ENCODE measurements at regions not wholly inside any gene's neighbourhood (a gene's known extent, or its start where the extent isn't known, plus 50 kb on each side); places are given as distances from the start of the nearest gene placed in this dataset.
"Not testable (repeated sequence)": the region's sequence is repeated elsewhere in the genome, so short reads cannot be mapped to it uniquely, and the experiment has no call there.

GRCh38 chr9:82761027-82761426, 301.9 kb downstream of the RASEF start:
- Histone ChIP-seq H3K9me3 (no peaks in the 10 kb centered on the region), H3K4me1 (no peaks in the 10 kb centered on the region), H3K36me3 (no peaks in the 10 kb centered on the region), H3K27me3 (no peaks in the 10 kb centered on the region), H3K27ac (no peak overlapping the region), H3K4me3 (no peak overlapping the region)
- intact Hi-C loops (cut with DNase I; ENCODE audit: low total_unique reads) = no loop called here
- DNase-seq (ENCODE audit: low spot score in 2 of 2) = no peak
- TF ChIP-seq POLR2AphosphoS5 (IDR thresholded peaks at IDR 0.05) (no peak), POLR2A (IDR thresholded peaks at IDR 0.05) (no peak), CTCF (IDR thresholded peaks at IDR 0.05) (no peak)

DNA sequence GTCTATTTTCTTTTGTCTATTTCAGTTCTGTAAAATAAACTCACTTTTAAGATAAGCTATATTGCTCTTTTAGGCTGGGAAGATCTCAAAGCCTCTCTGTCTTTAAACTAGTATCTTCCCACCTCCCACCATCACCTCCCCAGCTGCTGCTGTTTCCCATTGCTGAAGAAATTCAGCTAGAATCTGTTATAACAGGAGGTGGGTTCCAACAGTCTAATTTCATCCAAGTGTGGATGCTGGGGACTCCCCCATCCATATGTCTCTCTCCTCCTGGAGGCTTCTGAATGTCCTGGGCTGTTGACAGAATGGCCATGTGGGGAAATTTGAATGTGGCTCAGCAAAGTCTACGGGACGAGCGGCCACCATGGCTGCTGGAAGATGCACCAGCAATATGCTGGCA, 301.0 kb downstream of the RASEF start:
- Histone ChIP-seq H3K9me3 (no peaks in the 10 kb centered on the region), H3K36me3 (no peaks in the 10 kb centered on the region), H3K4me1 (no peaks in the 10 kb centered on the region), H3K27me3 (no peaks in the 10 kb centered on the region), H3K27ac (no peak overlapping the region), H3K4me3 (no peak overlapping the region)
- intact Hi-C loops (cut with DNase I; ENCODE audit: low total_unique reads) = no loop called here
- no peak for DNase-seq (ENCODE audit: low spot score in 2 of 2)
- no peak for TF ChIP-seq POLR2AphosphoS5 (IDR thresholded peaks at IDR 0.05)
- no peak for TF ChIP-seq POLR2A (IDR thresholded peaks at IDR 0.05)
- no peak for TF ChIP-seq CTCF (IDR thresholded peaks at IDR 0.05)

- H3K27me3 ChIP-seq = no peaks in the 10 kb centered on the region
- intact Hi-C loops (cut with DNase I; ENCODE audit: low total_unique reads) = no loop called here
- no peak overlapping the region for H3K4me3 ChIP-seq
- H3K4me1 ChIP-seq = no peaks in the 10 kb centered on the region
- DNase-seq (ENCODE audit: low spot score in 2 of 2) = no peak
- H3K27ac ChIP-seq = no peak overlapping the region
- H3K36me3 ChIP-seq = no peaks in the 10 kb centered on the region
- no peaks in the 10 kb centered on the region for H3K9me3 ChIP-seq
- no peak for TF ChIP-seq CTCF (IDR thresholded peaks at IDR 0.05)
- TF ChIP-seq POLR2A (IDR thresholded peaks at IDR 0.05) = no peak
- no peak for TF ChIP-seq POLR2AphosphoS5 (IDR thresholded peaks at IDR 0.05)
These were observed 299.3 kb downstream of the RASEF start for GRCh38 chr9:82763656-82764055.

DNA sequence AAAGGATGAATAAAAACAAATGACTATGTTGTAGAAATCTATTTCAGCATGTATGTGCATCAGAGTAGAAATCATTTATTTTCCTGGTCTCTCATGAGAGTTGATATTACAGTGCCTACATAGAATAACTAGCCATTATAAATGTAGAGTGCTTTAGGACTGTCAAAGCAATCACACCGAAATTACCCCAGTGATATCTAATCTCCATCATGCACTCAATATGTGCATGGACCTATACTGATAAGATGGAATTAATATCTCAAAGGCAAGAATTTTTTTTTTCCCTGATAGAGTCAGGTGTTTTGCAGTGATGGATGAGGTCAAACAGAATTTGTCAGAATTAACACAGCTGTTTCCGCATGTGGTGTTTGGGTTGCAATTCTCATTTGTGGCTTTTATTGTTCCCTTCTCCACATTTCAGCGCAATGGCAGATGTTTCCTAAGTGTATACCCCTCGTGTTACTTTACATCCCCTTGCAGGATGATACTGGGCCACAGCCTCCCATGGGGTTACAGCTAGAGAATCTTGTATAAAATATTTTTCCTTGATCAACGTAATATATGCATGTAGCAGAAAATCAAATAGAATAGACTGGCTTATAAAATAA, 298.8 kb downstream of the RASEF start:
- H3K4me3 ChIP-seq = no peak overlapping the region
- no peaks in the 10 kb centered on the region for H3K9me3 ChIP-seq
- H3K4me1 ChIP-seq = no peaks in the 10 kb centered on the region
- intact Hi-C loops (cut with DNase I; ENCODE audit: low total_unique reads) = no loop called here
- DNase-seq (ENCODE audit: low spot score in 2 of 2) = no peak
- no peaks in the 10 kb centered on the region for H3K27me3 ChIP-seq
- no peak overlapping the region for H3K27ac ChIP-seq
- TF ChIP-seq POLR2AphosphoS5 (IDR thresholded peaks at IDR 0.05) = no peak
- TF ChIP-seq CTCF (IDR thresholded peaks at IDR 0.05) = no peak
- TF ChIP-seq POLR2A (IDR thresholded peaks at IDR 0.05) = no peak
- H3K36me3 ChIP-seq = no peaks in the 10 kb centered on the region

- H3K4me3 ChIP-seq; H3K36me3 ChIP-seq; DNase-seq (ENCODE audit: low spot score in 2 of 2); H3K27ac ChIP-seq; intact Hi-C loops (cut with DNase I; ENCODE audit: low total_unique reads); H3K27me3 ChIP-seq; H3K4me1 ChIP-seq; H3K9me3 ChIP-seq: not testable (repeated sequence)
These were observed 288.2 kb downstream of the RASEF start for GRCh38 chr9:82774707-82775231.

GRCh38 chr9:82776508-82776907, 286.4 kb downstream of the RASEF start:
- TF ChIP-seq POLR2AphosphoS5 (IDR thresholded peaks at IDR 0.05) = no peak
- no peak for TF ChIP-seq CTCF (IDR thresholded peaks at IDR 0.05)
- TF ChIP-seq POLR2A (IDR thresholded peaks at IDR 0.05) = no peak
- H3K4me3 ChIP-seq = no peak overlapping the region
- DNase-seq (ENCODE audit: low spot score in 2 of 2) = no peak
- intact Hi-C loops (cut with DNase I; ENCODE audit: low total_unique reads) = no loop called here
- H3K4me1 ChIP-seq = no peaks in the 10 kb centered on the region
- no peaks in the 10 kb centered on the region for H3K27me3 ChIP-seq
- no peaks in the 10 kb centered on the region for H3K9me3 ChIP-seq
- H3K27ac ChIP-seq = no peak overlapping the region
- H3K36me3 ChIP-seq = no peaks in the 10 kb centered on the region

Measured in breast epithelium (tissue), 4 donors.